SH-SY5Y (cell line): ENCODE measurements at regions not wholly inside any gene's neighbourhood (a gene's known extent, or its start where the extent isn't known, plus 50 kb on each side); places are given as distances from the start of the nearest gene placed in this dataset.

Source experiments
- GATA2 ChIP-seq: IDR thresholded peaks from 2 replicates; pipeline ENCODE4 v1.6.1; 2011; ENCODE audit warnings: mild to moderate bottlenecking, low read depth, low read length
- GATA3 ChIP-seq: IDR thresholded peaks from 2 replicates; pipeline ENCODE4 v1.6.1; 2011; ENCODE audit warnings: low read depth, mild to moderate bottlenecking, low read length, moderate library complexity

DNA sequence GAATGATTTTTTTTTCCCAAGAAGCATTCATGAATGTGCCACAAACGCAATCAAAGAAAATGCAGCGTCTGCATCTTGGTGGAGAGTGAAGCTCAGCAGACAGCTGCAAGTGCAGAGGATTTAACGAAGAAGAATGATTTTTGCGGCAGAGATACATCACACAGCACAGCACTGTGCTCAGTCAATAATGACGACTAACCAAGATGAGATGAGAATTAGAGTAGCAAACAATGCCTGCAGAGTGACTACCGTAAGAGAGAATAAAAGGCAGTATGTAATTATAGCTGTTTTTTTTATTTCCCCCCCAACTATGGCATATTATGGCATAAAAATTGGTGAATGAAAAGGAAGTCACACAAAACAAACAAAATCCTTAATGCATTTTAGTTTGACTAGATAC is 218.0 kb upstream of the ROBO1 start:
- TF ChIP-seq GATA2 (no peak), GATA3 (no peak)
